ENCODE measurements at regions not wholly inside any gene's neighbourhood (a gene's known extent, or its start where the extent isn't known, plus 50 kb on each side); places are given as distances from the start of the nearest gene placed in this dataset.

DNA sequence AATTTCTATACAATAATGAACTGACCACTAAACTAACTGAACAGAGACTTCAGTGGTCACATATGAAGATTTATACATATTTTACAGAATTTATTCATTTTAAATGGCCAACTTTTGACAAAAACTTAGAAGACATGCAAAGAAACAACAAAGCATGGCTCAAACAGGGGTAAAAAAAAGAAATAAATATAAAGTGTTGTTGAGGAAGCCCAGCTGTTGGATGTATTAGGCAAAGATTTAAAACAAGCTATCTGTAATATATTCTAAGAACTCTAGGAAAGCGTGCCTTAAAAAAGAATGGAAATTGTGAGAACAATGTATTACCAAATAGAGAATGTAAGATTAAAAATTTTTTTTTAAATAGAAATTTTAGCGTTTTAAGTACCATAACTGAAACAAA, 210.9 kb upstream of the HTR2C start:
- no peak overlapping the region for H2AFZ ChIP-seq (ENCODE audit: low read length)

More for the DNA sequence above, 210.9 kb upstream of the HTR2C start:
- no peak for DNase-seq (ENCODE audit: low spot score)
- TF ChIP-seq CC2D1A (CRISPR knock-in tag; IDR thresholded peaks at IDR 0.05) (no peak), NFE2L2 (IDR thresholded peaks at IDR 0.05; ENCODE audit: low read length) (no peak), NAIF1 (CRISPR knock-in tag; IDR thresholded peaks at IDR 0.05; ENCODE audit: borderline replicate concordance) (no peak), ZNF12 (CRISPR knock-in tag; IDR thresholded peaks at IDR 0.05) (no peak), KLF9 (CRISPR knock-in tag; IDR thresholded peaks at IDR 0.05; ENCODE audit: low read depth) (no peak), ZMYM3 (CRISPR knock-in tag; IDR thresholded peaks at IDR 0.05) (no peak), TAF1 (CRISPR knock-in tag; IDR thresholded peaks at IDR 0.05) (no peak), NBN (conservative IDR thresholded peaks at IDR 0.05) (no peak), ZNF234 (CRISPR knock-in tag; conservative IDR thresholded peaks at IDR 0.05) (no peak), HNRNPH1 (optimal IDR thresholded peaks at IDR 0.05; ENCODE audit: low read depth, low read length) (no peak), ZNF138 (CRISPR knock-in tag; IDR thresholded peaks at IDR 0.05; ENCODE audit: low read depth) (no peak)
- TF ChIP-seq, protein P1, sequence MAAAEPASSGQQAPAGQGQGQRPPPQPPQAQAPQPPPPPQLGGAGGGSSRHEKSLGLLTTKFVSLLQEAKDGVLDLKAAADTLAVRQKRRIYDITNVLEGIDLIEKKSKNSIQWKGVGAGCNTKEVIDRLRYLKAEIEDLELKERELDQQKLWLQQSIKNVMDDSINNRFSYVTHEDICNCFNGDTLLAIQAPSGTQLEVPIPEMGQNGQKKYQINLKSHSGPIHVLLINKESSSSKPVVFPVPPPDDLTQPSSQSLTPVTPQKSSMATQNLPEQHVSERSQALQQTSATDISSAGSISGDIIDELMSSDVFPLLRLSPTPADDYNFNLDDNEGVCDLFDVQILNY (CRISPR knock-in tag; conservative IDR thresholded peaks at IDR 0.05) = no peak
- TF ChIP-seq, protein P2, sequence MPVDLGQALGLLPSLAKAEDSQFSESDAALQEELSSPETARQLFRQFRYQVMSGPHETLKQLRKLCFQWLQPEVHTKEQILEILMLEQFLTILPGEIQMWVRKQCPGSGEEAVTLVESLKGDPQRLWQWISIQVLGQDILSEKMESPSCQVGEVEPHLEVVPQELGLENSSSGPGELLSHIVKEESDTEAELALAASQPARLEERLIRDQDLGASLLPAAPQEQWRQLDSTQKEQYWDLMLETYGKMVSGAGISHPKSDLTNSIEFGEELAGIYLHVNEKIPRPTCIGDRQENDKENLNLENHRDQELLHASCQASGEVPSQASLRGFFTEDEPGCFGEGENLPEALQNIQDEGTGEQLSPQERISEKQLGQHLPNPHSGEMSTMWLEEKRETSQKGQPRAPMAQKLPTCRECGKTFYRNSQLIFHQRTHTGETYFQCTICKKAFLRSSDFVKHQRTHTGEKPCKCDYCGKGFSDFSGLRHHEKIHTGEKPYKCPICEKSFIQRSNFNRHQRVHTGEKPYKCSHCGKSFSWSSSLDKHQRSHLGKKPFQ (CRISPR knock-in tag; IDR thresholded peaks at IDR 0.05; ENCODE audit: insufficient replicate concordance) = no peak
- in situ Hi-C loops (cut with HindIII; ENCODE audit: extremely low pct_ligation_motif_present, low pct_unique_long_range_greater_than_20kb) (no loop called here), intact Hi-C loops (cut with micrococcal nuclease; ENCODE audit: unreplicated experiment) (no loop called here)
- no peaks in the 10 kb centered on the region for H3K79me2 ChIP-seq (ENCODE audit: insufficient read depth, low read length)
- ChIA-PET POLR2A (no interaction called here), CTCF (ENCODE audit: low intra/inter-chr PET ratio, low total read pairs) (no interaction called here)
- H3K36me3 ChIP-seq (replicated peaks in 1 of 2; ENCODE audit: control insufficient read depth in 1 of 2, insufficient read depth in 2 of 2, low read length in 2 of 2) = no peaks in the 10 kb centered on the region
- 2% methylated on average over 2 of the region's 2 CpGs for WGBS (ENCODE audit: low lambda C conversion rate)
- H3K9me3 ChIP-seq (ENCODE audit: low read length) = no peaks in the 10 kb centered on the region
- H3K27me3 ChIP-seq (ENCODE audit: control insufficient read depth in 1 of 2, insufficient read depth in 2 of 2, low read length in 2 of 2) = no peaks in the 10 kb centered on the region
- H4K20me1 ChIP-seq (ENCODE audit: insufficient read depth, low read length) = no peaks in the 10 kb centered on the region
- no peak overlapping the region for H3K27ac ChIP-seq (ENCODE audit: extremely low read length, insufficient read depth, low read length)
- BruUV-seq (replicated peaks) = no TSS peak
- ATAC-seq = no peak
- no peak overlapping the region for H3K9ac ChIP-seq (ENCODE audit: insufficient read depth, low read depth, low read length)
- FAIRE-seq = no peak
- H3K4me2 ChIP-seq (ENCODE audit: low read depth, low read length) = no peak overlapping the region
- H3K4me3 ChIP-seq (replicated peaks in 1 of 3; ENCODE audit: insufficient read depth in 1 of 3, low read depth in 2 of 3, low read length in 3 of 3) = no peak overlapping the region
- no peaks in the 10 kb centered on the region for H3K4me1 ChIP-seq (ENCODE audit: insufficient read depth, low read length)

Data from HepG2 (cell line).